H1 (cell line): ENCODE measurements at regions not wholly inside any gene's neighbourhood (a gene's known extent, or its start where the extent isn't known, plus 50 kb on each side); places are given as distances from the start of the nearest gene placed in this dataset.

Experiments
- CHD7 ChIP-seq: fragments of 300-600 bp; sonication (generic); IDR thresholded peaks from 2 replicates; pipeline ENCODE4 v1.7.1; 2012; ENCODE audit warnings: low read length, moderate library complexity, mild to moderate bottlenecking, inconsistent platforms; ENCODE audit not compliant: insufficient replicate concordance

- TF ChIP-seq CHD7 = no peak
These were observed 158.1 kb downstream of the IRS2 start (continued) for GRCh38 chr13:109628251-109628699.
